ENCODE measurements at regions not wholly inside any gene's neighbourhood (a gene's known extent, or its start where the extent isn't known, plus 50 kb on each side); places are given as distances from the start of the nearest gene placed in this dataset.

DNA sequence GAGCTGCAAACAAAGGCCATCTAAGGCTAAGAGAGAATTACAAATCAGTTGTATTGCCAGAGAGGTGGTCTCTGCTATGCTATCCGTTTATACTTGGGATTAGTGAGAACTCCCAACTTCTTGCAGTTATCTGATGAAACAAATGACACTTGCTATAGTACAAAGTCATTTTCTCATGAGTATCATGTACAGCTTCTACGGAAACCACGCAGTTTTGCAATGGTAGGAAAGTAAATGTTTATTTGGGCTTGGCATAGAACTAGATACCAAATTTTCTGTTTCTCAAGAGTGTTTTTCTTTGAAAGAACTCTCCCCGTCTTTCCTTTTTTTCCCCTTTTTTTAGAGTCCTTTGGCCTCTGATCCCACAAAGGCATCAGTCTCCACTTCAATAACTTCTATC lies 128.2 kb upstream of the ENPEP start:
- TF ChIP-seq, protein P1, sequence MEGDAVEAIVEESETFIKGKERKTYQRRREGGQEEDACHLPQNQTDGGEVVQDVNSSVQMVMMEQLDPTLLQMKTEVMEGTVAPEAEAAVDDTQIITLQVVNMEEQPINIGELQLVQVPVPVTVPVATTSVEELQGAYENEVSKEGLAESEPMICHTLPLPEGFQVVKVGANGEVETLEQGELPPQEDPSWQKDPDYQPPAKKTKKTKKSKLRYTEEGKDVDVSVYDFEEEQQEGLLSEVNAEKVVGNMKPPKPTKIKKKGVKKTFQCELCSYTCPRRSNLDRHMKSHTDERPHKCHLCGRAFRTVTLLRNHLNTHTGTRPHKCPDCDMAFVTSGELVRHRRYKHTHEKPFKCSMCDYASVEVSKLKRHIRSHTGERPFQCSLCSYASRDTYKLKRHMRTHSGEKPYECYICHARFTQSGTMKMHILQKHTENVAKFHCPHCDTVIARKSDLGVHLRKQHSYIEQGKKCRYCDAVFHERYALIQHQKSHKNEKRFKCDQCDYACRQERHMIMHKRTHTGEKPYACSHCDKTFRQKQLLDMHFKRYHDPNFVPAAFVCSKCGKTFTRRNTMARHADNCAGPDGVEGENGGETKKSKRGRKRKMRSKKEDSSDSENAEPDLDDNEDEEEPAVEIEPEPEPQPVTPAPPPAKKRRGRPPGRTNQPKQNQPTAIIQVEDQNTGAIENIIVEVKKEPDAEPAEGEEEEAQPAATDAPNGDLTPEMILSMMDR (IDR thresholded peaks at IDR 0.05; ENCODE audit: insufficient read depth, low read depth, low read length): no peak
- no peak for TF ChIP-seq EZH2 (IDR thresholded peaks at IDR 0.05; ENCODE audit: insufficient read depth, low read length)

Data from astrocyte (in vitro differentiated cells and primary cell).